Upper lobe of right lung (tissue), 1 donor: ENCODE measurements at regions not wholly inside any gene's neighbourhood (a gene's known extent, or its start where the extent isn't known, plus 50 kb on each side); places are given as distances from the start of the nearest gene placed in this dataset.
"Not testable (repeated sequence)": the region's sequence is repeated elsewhere in the genome, so short reads cannot be mapped to it uniquely, and the experiment has no call there.

Experiments used
- ATAC-seq: fragments of 200-7000 bp; cut with Tn5 transposase; one replicate; pipeline ENCODE4 v1.9.1; 2020; ENCODE audit warnings: mild to moderate bottlenecking, moderate library complexity
- DNase-seq: peaks from one replicate; pipeline ENCODE4 v3.0.0-alpha.2; 2020
- H3K27ac ChIP-seq: fragments of 200-600 bp; one replicate; pipeline ENCODE4 v1.8.0; 2022
- H3K27me3 ChIP-seq: fragments of 200-600 bp; one replicate; pipeline ENCODE4 v1.8.0; 2022; ENCODE audit warnings: mild to moderate bottlenecking
- H3K36me3 ChIP-seq: fragments of 200-600 bp; one replicate; pipeline ENCODE4 v1.8.0; 2022
- H3K4me1 ChIP-seq: fragments of 200-600 bp; one replicate; pipeline ENCODE4 v1.8.0; 2022
- H3K4me3 ChIP-seq: fragments of 200-600 bp; one replicate; pipeline ENCODE4 v1.8.0; 2022; ENCODE audit warnings: mild to moderate bottlenecking
- H3K9me3 ChIP-seq: fragments of 200-600 bp; one replicate; pipeline ENCODE4 v1.8.0; 2022
- CTCF ChIP-seq: fragments of 200-600 bp; IDR thresholded peaks from one replicate; pipeline ENCODE4 v1.8.0; 2022; ENCODE audit warnings: antibody characterized with exemption
- intact Hi-C: fragments of 100-400 bp; cut with DNase I; formaldehyde crosslinking; loops from one replicate; pipeline ENCODE4 v1.11.0; 2022
- donor health status: DM: no; HTN: yes; CAD: no; lungs with severe emphysema.

- Histone ChIP-seq H3K27ac (no peak overlapping the region), H3K9me3 (no peaks in the 10 kb centered on the region), H3K4me3 (no peak overlapping the region), H3K27me3 (no peaks in the 10 kb centered on the region), H3K4me1 (peaks cover 5% of the 10 kb centered on the region), H3K36me3 (no peaks in the 10 kb centered on the region)
- DNase-seq: no peak
- no peak for ATAC-seq
- intact Hi-C loops: no loop called here
- no peak for TF ChIP-seq CTCF
Measured at GRCh38 chr5:17061973-17062470, 125.9 kb upstream of the MYO10 start.

- H3K9me3 ChIP-seq, intact Hi-C loops, H3K36me3 ChIP-seq, ATAC-seq, H3K4me1 ChIP-seq, H3K4me3 ChIP-seq, DNase-seq, H3K27me3 ChIP-seq, H3K27ac ChIP-seq: not testable (repeated sequence)
Measured at GRCh38 chr5:17062741-17063140, 126.7 kb upstream of the MYO10 start.

- intact Hi-C loops: no loop called here
- ATAC-seq: no peak
- Histone ChIP-seq H3K4me3 (no peak overlapping the region), H3K4me1 (no peaks in the 10 kb centered on the region), H3K27ac (no peak overlapping the region), H3K36me3 (no peaks in the 10 kb centered on the region), H3K27me3 (no peaks in the 10 kb centered on the region), H3K9me3 (no peaks in the 10 kb centered on the region)
- no peak for DNase-seq
- TF ChIP-seq CTCF: no peak
Measured at GRCh38 chr5:17064241-17064640, 128.2 kb upstream of the MYO10 start.

- no peak for ATAC-seq
- intact Hi-C loops: no loop called here
- no peak for TF ChIP-seq CTCF
Measured at GRCh38 chr5:17065458-17065857, 129.4 kb upstream of the MYO10 start.

GRCh38 chr5:17066026-17066425 is 129.9 kb upstream of the MYO10 start:
- DNase-seq, H3K9me3 ChIP-seq, H3K4me3 ChIP-seq, ATAC-seq, H3K27me3 ChIP-seq, H3K4me1 ChIP-seq, intact Hi-C loops, H3K27ac ChIP-seq, H3K36me3 ChIP-seq: not testable (repeated sequence)

More at GRCh38 chr5:17065458-17065857, 129.4 kb upstream of the MYO10 start:
- Histone ChIP-seq H3K4me3 (no peak overlapping the region), H3K27ac (no peak overlapping the region), H3K4me1 (peaks cover 4% of the 10 kb centered on the region), H3K36me3 (no peaks in the 10 kb centered on the region), H3K27me3 (no peaks in the 10 kb centered on the region), H3K9me3 (no peaks in the 10 kb centered on the region)
- no peak for DNase-seq

- DNase-seq: no peak
- no peak for ATAC-seq
- H3K9me3 ChIP-seq: no peaks in the 10 kb centered on the region
- TF ChIP-seq CTCF: no peak
- H3K27ac ChIP-seq: no peak overlapping the region
- peaks cover 4% of the 10 kb centered on the region for H3K4me1 ChIP-seq
- intact Hi-C loops: no loop called here
- H3K36me3 ChIP-seq: no peaks in the 10 kb centered on the region
- no peak overlapping the region for H3K4me3 ChIP-seq
- H3K27me3 ChIP-seq: no peaks in the 10 kb centered on the region
Measured at GRCh38 chr5:17067657-17068392, 131.7 kb upstream of the MYO10 start.
